ENCODE measurements at regions not wholly inside any gene's neighbourhood (a gene's known extent, or its start where the extent isn't known, plus 50 kb on each side); places are given as distances from the start of the nearest gene placed in this dataset.

DNA sequence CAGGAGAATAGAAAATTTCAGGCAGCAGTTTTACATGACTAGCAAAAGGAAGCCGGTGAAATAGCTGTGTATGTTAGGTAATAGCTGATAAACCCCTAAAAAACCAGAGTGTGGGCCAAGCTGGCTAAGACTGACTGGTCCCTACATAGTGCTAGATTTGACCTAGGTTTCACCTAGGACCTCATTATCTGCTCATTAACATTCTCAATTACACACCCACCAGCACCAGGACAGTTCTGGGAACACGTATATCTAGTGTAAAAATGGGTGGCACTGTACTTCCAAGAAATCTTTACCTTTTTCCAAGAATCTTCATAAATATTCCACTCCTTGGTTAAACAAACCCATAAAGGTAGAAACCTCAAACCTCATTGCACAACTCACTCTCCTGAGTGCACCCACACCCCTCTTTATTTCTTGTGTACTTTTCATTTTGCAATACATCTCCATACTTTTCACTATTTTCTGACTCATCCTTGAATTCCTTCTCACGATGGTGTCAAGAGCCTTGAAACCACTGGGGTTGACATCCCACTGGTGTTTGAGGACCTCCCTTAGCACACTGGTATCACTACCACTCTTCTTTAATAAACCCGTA is 262.7 kb upstream of the KCNJ16 start:
- no peaks in the 10 kb centered on the region for H3K79me2 ChIP-seq (ENCODE audit: insufficient read depth)
- H3K36me3 ChIP-seq (replicated peaks in 1 of 2; ENCODE audit: control insufficient read depth in 1 of 2, insufficient read depth in 2 of 2, low read length in 1 of 2): no peaks in the 10 kb centered on the region
- TF ChIP-seq CHD2 (IDR thresholded peaks at IDR 0.05; ENCODE audit: low read length, partially characterized antibody) (no peak), MXI1 (IDR thresholded peaks at IDR 0.05; ENCODE audit: low read depth, low read length) (no peak), EZH2phosphoT487 (IDR thresholded peaks at IDR 0.05; ENCODE audit: borderline replicate concordance, low read depth) (no peak), SMC3 (IDR thresholded peaks at IDR 0.05; ENCODE audit: low read depth, low read length) (no peak), GABPA (IDR thresholded peaks at IDR 0.05; ENCODE audit: low read depth) (no peak), ELF1 (IDR thresholded peaks at IDR 0.05) (no peak), RFX5 (IDR thresholded peaks at IDR 0.05; ENCODE audit: low read length) (no peak), TEAD4 (IDR thresholded peaks at IDR 0.05; ENCODE audit: borderline replicate concordance, insufficient read depth) (no peak), JUND (IDR thresholded peaks at IDR 0.05) (no peak), TAF1 (IDR thresholded peaks at IDR 0.05; ENCODE audit: borderline replicate concordance, low read depth, low read length) (no peak)
- TF ChIP-seq, protein P1, sequence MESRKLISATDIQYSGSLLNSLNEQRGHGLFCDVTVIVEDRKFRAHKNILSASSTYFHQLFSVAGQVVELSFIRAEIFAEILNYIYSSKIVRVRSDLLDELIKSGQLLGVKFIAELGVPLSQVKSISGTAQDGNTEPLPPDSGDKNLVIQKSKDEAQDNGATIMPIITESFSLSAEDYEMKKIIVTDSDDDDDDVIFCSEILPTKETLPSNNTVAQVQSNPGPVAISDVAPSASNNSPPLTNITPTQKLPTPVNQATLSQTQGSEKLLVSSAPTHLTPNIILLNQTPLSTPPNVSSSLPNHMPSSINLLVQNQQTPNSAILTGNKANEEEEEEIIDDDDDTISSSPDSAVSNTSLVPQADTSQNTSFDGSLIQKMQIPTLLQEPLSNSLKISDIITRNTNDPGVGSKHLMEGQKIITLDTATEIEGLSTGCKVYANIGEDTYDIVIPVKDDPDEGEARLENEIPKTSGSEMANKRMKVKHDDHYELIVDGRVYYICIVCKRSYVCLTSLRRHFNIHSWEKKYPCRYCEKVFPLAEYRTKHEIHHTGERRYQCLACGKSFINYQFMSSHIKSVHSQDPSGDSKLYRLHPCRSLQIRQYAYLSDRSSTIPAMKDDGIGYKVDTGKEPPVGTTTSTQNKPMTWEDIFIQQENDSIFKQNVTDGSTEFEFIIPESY (IDR thresholded peaks at IDR 0.05; ENCODE audit: borderline replicate concordance, low read depth): no peak
- H3K4me1 ChIP-seq (ENCODE audit: control insufficient read depth in 1 of 2, insufficient read depth in 2 of 2, low read depth in 1 of 2, low read length in 1 of 2): no peaks in the 10 kb centered on the region; a peak in 1 of 4 replicates
- no peak overlapping the region for H3K9ac ChIP-seq
- H3K9me2 ChIP-seq: no peaks in the 10 kb centered on the region
- no peak overlapping the region for H3K4me2 ChIP-seq
- ChIA-PET POLR2A (no interaction called here), CTCF (interaction anchor here (1.1 kb wide), 1 partner anchor 40 kb away, joined by 3 read pairs; no protein-coding TSS in a partner anchor)
- H2AFZ ChIP-seq (ENCODE audit: low read depth): no peak overlapping the region
- no peak overlapping the region for H3K27ac ChIP-seq (ENCODE audit: low read depth in 2 of 2, low read length in 1 of 2)
- no peak for DNase-seq
- H3K27me3 ChIP-seq (ENCODE audit: insufficient read depth): no peaks in the 10 kb centered on the region
- no peaks in the 10 kb centered on the region for H3F3A ChIP-seq (replicated peaks; ENCODE audit: insufficient read depth)
- no peaks in the 10 kb centered on the region for H3K9me3 ChIP-seq
- WGBS (ENCODE audit: low lambda C conversion rate): 68% methylated on average over 4 of the region's 4 CpGs
- H3K4me3 ChIP-seq (ENCODE audit: low read depth in 2 of 2, low read length in 1 of 2): no peak overlapping the region
- no peaks in the 10 kb centered on the region for H4K20me1 ChIP-seq (ENCODE audit: insufficient read depth)

DNA sequence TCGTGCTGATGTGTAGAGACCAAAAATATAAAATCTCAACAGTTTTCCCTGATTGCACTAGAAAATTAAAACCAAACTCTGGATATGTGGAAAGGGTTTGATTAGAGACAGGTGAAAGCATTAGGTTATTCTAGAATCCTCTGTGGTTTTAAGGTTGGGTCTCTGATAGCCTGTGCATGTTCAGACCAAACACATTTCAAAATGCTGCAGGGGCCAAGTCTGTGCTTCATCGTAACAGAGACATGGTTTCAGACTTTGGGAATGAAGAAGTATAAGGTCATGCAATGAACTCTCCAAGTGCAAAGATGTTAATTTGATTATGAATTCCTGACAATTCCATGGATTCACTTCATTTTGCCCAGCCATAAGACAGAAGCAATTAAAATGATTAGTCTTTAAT is 261.0 kb upstream of the KCNJ16 start:
- ChIA-PET POLR2A (no interaction called here), CTCF (no interaction called here)
- Histone ChIP-seq H3K9ac (no peak overlapping the region), H2AFZ (ENCODE audit: low read depth) (no peak overlapping the region; the same call in 1 of the 2 replicates), H3K9me3 (no peaks in the 10 kb centered on the region), H3K27ac (ENCODE audit: low read depth in 2 of 2, low read length in 1 of 2) (no peak overlapping the region), H3K79me2 (ENCODE audit: insufficient read depth) (no peaks in the 10 kb centered on the region), H3K36me3 (replicated peaks in 1 of 2; ENCODE audit: control insufficient read depth in 1 of 2, insufficient read depth in 2 of 2, low read length in 1 of 2) (no peaks in the 10 kb centered on the region), H3K4me1 (ENCODE audit: control insufficient read depth in 1 of 2, insufficient read depth in 2 of 2, low read depth in 1 of 2, low read length in 1 of 2) (no peaks in the 10 kb centered on the region; a peak in 1 of 4 replicates), H3K9me2 (no peaks in the 10 kb centered on the region), H4K20me1 (ENCODE audit: insufficient read depth) (no peaks in the 10 kb centered on the region), H3K4me3 (ENCODE audit: low read depth in 2 of 2, low read length in 1 of 2) (no peak overlapping the region), H3K4me2 (no peak overlapping the region), H3F3A (replicated peaks; ENCODE audit: insufficient read depth) (no peaks in the 10 kb centered on the region), H3K27me3 (ENCODE audit: insufficient read depth) (no peaks in the 10 kb centered on the region)
- 84% methylated on average over 2 of the region's 2 CpGs for WGBS (ENCODE audit: low lambda C conversion rate)
- no peak for DNase-seq
- no peak for TF ChIP-seq TAF1 (IDR thresholded peaks at IDR 0.05; ENCODE audit: borderline replicate concordance, low read depth, low read length)
- no peak for TF ChIP-seq MEF2A (IDR thresholded peaks at IDR 0.05; ENCODE audit: borderline replicate concordance, low read depth)
- TF ChIP-seq RAD21 (IDR thresholded peaks at IDR 0.05; ENCODE audit: low read length): no peak
- TF ChIP-seq TCF12 (IDR thresholded peaks at IDR 0.05): no peak
- TF ChIP-seq EZH2phosphoT487 (IDR thresholded peaks at IDR 0.05; ENCODE audit: borderline replicate concordance, low read depth): no peak
- TF ChIP-seq YY1 (IDR thresholded peaks at IDR 0.05; ENCODE audit: low read depth): no peak
- no peak for TF ChIP-seq MXI1 (IDR thresholded peaks at IDR 0.05; ENCODE audit: low read depth, low read length)
- no peak for TF ChIP-seq POLR2AphosphoS5 (IDR thresholded peaks at IDR 0.05; ENCODE audit: low read depth, low read length)
- TF ChIP-seq, protein P2, sequence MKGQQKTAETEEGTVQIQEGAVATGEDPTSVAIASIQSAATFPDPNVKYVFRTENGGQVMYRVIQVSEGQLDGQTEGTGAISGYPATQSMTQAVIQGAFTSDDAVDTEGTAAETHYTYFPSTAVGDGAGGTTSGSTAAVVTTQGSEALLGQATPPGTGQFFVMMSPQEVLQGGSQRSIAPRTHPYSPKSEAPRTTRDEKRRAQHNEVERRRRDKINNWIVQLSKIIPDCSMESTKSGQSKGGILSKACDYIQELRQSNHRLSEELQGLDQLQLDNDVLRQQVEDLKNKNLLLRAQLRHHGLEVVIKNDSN (IDR thresholded peaks at IDR 0.05; ENCODE audit: borderline replicate concordance, low read depth): no peak
- no peak for TF ChIP-seq SIN3A (IDR thresholded peaks at IDR 0.05; ENCODE audit: borderline replicate concordance, low read depth, low read length)
- no peak for TF ChIP-seq TEAD4 (IDR thresholded peaks at IDR 0.05; ENCODE audit: borderline replicate concordance, insufficient read depth)
- no peak for TF ChIP-seq RCOR1 (IDR thresholded peaks at IDR 0.05; ENCODE audit: low read length)
- TF ChIP-seq, protein P3, sequence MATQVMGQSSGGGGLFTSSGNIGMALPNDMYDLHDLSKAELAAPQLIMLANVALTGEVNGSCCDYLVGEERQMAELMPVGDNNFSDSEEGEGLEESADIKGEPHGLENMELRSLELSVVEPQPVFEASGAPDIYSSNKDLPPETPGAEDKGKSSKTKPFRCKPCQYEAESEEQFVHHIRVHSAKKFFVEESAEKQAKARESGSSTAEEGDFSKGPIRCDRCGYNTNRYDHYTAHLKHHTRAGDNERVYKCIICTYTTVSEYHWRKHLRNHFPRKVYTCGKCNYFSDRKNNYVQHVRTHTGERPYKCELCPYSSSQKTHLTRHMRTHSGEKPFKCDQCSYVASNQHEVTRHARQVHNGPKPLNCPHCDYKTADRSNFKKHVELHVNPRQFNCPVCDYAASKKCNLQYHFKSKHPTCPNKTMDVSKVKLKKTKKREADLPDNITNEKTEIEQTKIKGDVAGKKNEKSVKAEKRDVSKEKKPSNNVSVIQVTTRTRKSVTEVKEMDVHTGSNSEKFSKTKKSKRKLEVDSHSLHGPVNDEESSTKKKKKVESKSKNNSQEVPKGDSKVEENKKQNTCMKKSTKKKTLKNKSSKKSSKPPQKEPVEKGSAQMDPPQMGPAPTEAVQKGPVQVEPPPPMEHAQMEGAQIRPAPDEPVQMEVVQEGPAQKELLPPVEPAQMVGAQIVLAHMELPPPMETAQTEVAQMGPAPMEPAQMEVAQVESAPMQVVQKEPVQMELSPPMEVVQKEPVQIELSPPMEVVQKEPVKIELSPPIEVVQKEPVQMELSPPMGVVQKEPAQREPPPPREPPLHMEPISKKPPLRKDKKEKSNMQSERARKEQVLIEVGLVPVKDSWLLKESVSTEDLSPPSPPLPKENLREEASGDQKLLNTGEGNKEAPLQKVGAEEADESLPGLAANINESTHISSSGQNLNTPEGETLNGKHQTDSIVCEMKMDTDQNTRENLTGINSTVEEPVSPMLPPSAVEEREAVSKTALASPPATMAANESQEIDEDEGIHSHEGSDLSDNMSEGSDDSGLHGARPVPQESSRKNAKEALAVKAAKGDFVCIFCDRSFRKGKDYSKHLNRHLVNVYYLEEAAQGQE (IDR thresholded peaks at IDR 0.05; ENCODE audit: low read depth, low read length): no peak
- TF ChIP-seq GATA2 (CRISPR knock-in tag; IDR thresholded peaks at IDR 0.05): no peak
- TF ChIP-seq, protein P4, sequence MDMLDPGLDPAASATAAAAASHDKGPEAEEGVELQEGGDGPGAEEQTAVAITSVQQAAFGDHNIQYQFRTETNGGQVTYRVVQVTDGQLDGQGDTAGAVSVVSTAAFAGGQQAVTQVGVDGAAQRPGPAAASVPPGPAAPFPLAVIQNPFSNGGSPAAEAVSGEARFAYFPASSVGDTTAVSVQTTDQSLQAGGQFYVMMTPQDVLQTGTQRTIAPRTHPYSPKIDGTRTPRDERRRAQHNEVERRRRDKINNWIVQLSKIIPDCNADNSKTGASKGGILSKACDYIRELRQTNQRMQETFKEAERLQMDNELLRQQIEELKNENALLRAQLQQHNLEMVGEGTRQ (IDR thresholded peaks at IDR 0.05; ENCODE audit: borderline replicate concordance, low read depth, low read length): no peak
- no peak for TF ChIP-seq GABPA (IDR thresholded peaks at IDR 0.05; ENCODE audit: low read depth)

All from SK-N-SH (cell line).